ENCODE measurements at regions not wholly inside any gene's neighbourhood (a gene's known extent, or its start where the extent isn't known, plus 50 kb on each side); places are given as distances from the start of the nearest gene placed in this dataset.

DNA sequence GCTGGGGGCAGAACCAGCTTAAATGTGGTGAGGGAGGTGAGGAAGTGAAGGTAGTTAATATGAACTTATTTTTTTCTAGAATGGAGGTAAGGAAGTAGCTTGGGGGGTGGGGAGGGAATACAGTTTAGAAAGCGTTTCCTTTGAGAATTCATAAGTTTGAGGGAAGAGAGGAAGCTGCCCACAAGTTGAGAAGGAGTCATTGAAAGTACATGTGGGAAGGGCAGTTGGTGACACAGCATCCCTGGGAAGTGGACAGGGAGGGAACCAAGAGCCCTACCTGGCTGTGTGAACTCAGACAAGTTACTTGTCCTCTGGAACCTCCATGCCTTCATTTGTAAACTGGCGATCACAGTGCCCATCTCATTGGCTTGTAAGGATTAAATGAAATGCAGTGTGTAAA lies 125.9 kb upstream of the SPON1 start:
- TF ChIP-seq, protein P1, sequence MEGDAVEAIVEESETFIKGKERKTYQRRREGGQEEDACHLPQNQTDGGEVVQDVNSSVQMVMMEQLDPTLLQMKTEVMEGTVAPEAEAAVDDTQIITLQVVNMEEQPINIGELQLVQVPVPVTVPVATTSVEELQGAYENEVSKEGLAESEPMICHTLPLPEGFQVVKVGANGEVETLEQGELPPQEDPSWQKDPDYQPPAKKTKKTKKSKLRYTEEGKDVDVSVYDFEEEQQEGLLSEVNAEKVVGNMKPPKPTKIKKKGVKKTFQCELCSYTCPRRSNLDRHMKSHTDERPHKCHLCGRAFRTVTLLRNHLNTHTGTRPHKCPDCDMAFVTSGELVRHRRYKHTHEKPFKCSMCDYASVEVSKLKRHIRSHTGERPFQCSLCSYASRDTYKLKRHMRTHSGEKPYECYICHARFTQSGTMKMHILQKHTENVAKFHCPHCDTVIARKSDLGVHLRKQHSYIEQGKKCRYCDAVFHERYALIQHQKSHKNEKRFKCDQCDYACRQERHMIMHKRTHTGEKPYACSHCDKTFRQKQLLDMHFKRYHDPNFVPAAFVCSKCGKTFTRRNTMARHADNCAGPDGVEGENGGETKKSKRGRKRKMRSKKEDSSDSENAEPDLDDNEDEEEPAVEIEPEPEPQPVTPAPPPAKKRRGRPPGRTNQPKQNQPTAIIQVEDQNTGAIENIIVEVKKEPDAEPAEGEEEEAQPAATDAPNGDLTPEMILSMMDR (optimal IDR thresholded peaks at IDR 0.05 in 1 of 3, IDR thresholded peaks at IDR 0.05 in 1 of 3, conservative IDR thresholded peaks at IDR 0.05 in 1 of 3; ENCODE audit: extremely low read depth in 1 of 3, insufficient read depth in 2 of 3, low read length in 3 of 3), result no peak
- no peak for TF ChIP-seq EZH2 (IDR thresholded peaks at IDR 0.05; ENCODE audit: low read length)
